Activated T-cell treated with anti-CD3 and anti-CD28 coated beads, Interleukin-2, amount 50 U/mL, for 4 hours (primary cell): ENCODE measurements at regions not wholly inside any gene's neighbourhood (a gene's known extent, or its start where the extent isn't known, plus 50 kb on each side); places are given as distances from the start of the nearest gene placed in this dataset.
"Not testable (repeated sequence)": the region's sequence is repeated elsewhere in the genome, so short reads cannot be mapped to it uniquely, and the experiment has no call there.

ENCODE experiments used
- ATAC-seq, 2 donors: fragments of 200-7000 bp; cut with Tn5 transposase; one replicate each; pipeline ENCODE4 v1.10.0; 2021
- DNase-seq: peaks from one replicate; pipeline ENCODE4 v3.0.0-alpha.2; 2020
- H3K27me3 Mint-ChIP-seq: one replicate; pipeline ENCODE4 v1.8.0; 2021; ENCODE audit warnings: low read depth, mixed read lengths
- H3K36me3 Mint-ChIP-seq: one replicate; pipeline ENCODE4 v1.8.0; 2022; ENCODE audit warnings: mixed read lengths; ENCODE audit not compliant: insufficient read depth
- H3K4me1 Mint-ChIP-seq: one replicate; pipeline ENCODE4 v1.8.0; 2021; ENCODE audit warnings: low read depth, mixed read lengths
- H3K4me3 Mint-ChIP-seq: one replicate; pipeline ENCODE4 v1.8.0; 2021; ENCODE audit warnings: mild to moderate bottlenecking, moderate library complexity, mixed read lengths
- H3K9me3 Mint-ChIP-seq: one replicate; pipeline ENCODE4 v1.8.0; 2021; ENCODE audit warnings: mixed read lengths

DNA sequence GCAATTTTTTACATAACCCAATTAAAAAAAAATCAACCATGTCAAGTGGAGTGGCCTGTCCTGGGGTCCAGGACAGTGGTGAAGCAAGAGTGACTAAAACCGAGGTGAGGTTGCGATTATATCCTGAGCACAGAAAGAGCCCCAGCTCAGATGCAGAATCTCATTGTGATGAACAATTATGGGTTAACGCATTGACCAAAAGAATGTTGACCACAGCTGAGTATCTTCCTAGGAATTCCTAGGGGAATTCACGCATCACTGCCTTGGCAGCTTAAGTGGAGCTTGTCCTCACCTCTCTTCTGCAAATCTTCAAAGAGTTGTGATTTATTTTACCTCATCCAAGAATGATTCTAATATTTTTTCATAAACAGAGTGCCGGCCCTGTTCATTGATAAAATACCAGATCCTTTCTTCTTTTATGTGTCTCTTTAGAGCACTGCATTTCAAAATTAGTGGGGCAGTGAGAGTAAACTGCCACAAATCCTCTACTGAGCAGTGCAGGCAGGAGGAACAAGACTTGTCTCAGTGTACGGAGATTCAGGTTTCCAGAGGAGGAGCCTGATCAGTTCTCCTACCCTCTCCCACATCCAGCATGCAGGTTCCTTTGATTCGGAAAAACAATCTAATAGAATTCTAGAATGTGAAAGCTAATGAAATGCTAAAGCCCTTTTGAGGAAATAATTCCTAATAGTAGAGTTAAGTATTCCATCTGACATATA lies 60.1 kb upstream of the ZNF184 start:
- no peaks in the 10 kb centered on the region for H3K36me3 Mint-ChIP-seq

DNA sequence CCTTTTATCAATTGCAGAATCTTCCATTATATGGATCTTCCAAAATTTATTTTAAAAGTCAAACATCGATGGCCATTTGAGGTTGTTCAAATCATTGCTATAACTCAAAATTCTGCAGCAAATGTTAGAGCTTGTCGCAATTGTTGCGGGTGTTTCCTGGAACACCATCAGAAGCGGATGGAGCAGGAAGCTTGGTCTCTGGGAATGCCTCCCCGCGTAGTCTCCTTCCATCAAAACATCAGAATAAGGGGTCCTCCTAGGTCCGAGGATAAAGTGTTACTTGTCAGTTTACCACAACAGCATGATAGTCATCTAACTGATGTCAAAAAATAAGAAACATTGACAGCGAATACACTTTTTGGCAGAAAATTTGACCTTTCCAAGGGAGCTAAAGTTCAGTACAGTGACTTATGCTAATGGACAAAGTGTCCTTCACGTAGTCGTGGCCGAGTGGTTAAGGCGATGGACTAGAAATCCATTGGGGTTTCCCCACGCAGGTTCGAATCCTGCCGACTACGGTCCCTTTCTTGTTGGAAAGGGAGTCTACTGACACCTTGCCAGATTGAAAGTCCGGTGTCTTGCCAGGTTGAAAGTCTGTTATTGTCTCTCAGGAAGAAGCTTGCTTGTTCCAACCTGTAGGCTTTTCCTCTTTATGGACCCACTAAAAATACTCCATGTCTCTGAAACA lies 59.0 kb upstream of the ZNF184 start:
- DNase-seq = no peak
- Mint-ChIP-seq H3K27me3 (peaks cover 50% of the 10 kb centered on the region), H3K4me1 (no peaks in the 10 kb centered on the region)

More for the DNA sequence above, 60.1 kb upstream of the ZNF184 start:
- Mint-ChIP-seq H3K4me3 (no peak overlapping the region), H3K4me1 (no peaks in the 10 kb centered on the region), H3K27me3 (peaks cover 55% of the 10 kb centered on the region), H3K9me3 (no peaks in the 10 kb centered on the region)
- no peak for ATAC-seq
- no peak for DNase-seq

DNA sequence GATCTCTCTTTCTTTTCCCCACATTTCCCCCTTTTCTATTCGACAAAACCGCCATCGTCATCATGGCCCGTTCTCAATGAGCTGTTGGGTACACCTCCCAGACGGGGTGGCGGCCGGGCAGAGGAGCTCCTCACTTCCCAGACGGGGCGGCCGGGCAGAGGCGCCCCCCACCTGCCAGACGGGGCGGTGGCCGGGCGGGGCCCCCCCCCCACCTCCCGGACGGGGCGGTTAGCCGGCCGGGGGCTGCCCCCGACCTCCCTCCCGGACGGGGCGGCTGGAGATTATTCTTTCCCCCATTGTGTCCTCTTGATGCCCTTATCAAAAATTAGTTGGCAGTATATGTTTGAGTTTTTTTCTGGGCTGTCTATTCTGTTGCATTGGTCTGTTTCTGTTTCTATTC lies 56.9 kb upstream of the ZNF184 start:
- peaks cover 45% of the 10 kb centered on the region for H3K27me3 Mint-ChIP-seq
- H3K4me1 Mint-ChIP-seq, H3K4me3 Mint-ChIP-seq, DNase-seq, H3K9me3 Mint-ChIP-seq, ATAC-seq, H3K36me3 Mint-ChIP-seq: not testable (repeated sequence)

More for the DNA sequence above, 59.0 kb upstream of the ZNF184 start:
- ATAC-seq = no peak
- Mint-ChIP-seq H3K4me3 (no peak overlapping the region), H3K36me3 (no peaks in the 10 kb centered on the region), H3K9me3 (no peaks in the 10 kb centered on the region)

DNA sequence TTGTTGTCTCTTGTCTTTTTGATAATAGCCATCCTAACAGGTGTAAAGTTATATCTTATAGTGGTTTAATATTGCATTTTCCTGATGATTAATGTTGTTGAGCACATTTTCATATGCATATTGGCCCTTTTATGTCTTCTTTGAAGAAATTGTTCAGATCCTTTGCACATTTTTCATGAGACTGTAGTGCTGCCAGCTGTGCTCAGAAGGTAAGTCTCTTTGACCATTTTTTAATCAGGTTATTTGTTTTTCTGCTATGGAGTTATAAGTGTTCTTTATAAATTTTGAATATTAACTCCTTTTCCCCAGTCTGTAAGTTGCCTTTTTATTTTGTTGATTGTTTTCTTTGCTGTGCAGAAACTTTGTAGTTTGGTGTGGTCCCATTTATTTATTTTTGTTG lies 55.8 kb upstream of the ZNF184 start:
- Mint-ChIP-seq H3K4me3 (no peak overlapping the region), H3K36me3 (no peaks in the 10 kb centered on the region), H3K9me3 (no peaks in the 10 kb centered on the region), H3K4me1 (no peaks in the 10 kb centered on the region), H3K27me3 (peaks cover 44% of the 10 kb centered on the region)
- no peak for DNase-seq
- ATAC-seq = no peak
